Femur (tissue), 1 donor: ENCODE measurements at regions not wholly inside any gene's neighbourhood (a gene's known extent, or its start where the extent isn't known, plus 50 kb on each side); places are given as distances from the start of the nearest gene placed in this dataset.
"Not testable (repeated sequence)": the region's sequence is repeated elsewhere in the genome, so short reads cannot be mapped to it uniquely, and the experiment has no call there.

Source experiments
- DNase-seq: peaks from one replicate; pipeline ENCODE4 v3.0.0-alpha.2; 2017

DNA sequence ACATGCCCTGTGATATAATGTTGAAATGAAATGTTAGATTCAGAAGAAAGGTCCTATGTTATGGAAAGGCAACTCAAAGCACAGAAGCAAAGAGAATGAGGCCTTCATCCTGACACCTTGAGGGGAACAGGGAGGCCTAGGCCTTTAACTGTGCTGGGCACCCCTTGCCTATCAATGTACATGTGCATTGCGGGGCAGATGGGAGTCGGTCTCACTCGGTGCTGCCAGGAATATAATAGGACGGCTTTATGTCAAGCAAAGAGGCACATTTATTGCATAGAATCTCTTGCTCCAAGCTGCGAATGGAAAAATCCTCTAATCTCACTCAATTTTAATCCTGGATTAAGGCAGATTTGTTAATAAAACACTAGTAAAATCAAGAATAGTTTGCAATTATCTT is 301.0 kb upstream of the SOX14 start:
- no peak for DNase-seq

DNA sequence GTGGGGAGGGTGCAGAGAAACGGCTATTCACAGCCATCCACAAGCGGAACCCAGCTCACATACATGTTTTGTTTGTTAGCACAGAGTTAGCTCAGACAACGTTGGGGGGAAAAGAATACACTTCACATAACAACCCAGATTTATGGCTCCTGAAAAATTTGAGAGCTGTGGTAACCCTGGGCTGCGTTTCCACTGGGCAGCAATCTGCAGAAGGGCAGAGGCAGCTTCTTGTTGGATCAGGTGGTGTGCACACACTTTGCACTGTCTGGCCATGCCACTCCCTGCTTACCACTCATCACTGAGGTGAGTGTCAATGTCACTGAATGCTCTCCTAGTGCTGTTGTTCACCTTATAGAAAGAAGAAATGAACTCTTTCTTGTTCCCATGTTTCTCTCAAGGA is 299.8 kb upstream of the SOX14 start:
- no peak for DNase-seq

DNA sequence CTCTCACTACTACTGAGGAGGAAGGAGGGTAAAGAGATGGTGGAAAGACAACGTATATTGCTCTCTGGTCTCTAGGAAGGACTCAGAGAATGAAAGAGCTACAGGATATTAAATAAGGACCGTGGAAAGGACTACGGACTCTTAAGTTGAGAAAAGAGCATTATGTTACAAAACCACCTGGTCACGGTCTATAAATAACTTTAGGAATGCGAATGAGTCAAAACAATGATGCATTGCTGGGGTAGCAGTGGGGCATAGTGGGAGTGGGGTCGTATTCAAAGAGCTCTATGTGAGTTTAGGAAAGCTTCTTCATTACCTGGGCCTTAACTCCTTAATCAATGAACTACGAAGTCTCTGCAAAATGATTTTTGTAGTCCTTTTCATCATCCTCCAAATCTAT is 295.7 kb upstream of the SOX14 start:
- DNase-seq: no peak

DNA sequence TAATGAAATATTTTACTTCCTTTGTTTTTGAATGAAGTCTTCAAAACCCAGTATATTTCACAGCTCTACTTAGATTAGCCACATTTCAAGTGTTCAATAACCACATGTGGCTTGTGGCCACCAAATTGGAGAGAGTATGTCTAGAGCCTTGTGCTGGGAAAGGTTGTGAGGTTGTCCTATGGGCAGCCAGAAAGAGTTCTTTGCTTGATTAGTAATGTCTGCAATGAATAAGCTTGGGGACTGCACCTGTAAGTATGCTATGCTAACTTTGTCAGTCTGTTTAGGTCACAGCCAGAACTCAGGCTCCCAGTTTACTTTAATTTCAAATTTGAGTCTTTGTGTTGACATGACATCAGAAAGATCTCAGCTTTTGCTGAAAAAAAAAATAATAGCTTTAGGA is 294.9 kb upstream of the SOX14 start:
- DNase-seq: no peak

DNA sequence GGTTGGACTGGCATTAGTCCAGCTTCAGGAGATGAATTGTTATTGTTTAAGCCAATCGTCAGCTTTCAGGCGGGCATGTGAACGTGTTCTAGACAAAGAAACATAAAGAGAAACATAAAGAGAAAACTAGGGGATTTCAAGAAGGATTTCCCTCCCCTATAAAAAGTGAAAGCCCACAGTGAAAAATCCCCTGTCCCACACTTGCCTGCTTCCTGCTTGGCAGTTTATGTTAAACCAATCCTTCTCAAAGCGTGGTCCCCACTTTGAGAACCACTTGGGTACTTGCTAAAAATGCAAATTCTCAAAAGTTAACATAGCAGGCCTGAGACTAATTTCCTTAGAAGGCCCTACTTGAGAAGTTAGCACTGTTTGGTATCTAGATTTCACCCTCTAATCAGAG is 293.0 kb upstream of the SOX14 start:
- no peak for DNase-seq

DNA sequence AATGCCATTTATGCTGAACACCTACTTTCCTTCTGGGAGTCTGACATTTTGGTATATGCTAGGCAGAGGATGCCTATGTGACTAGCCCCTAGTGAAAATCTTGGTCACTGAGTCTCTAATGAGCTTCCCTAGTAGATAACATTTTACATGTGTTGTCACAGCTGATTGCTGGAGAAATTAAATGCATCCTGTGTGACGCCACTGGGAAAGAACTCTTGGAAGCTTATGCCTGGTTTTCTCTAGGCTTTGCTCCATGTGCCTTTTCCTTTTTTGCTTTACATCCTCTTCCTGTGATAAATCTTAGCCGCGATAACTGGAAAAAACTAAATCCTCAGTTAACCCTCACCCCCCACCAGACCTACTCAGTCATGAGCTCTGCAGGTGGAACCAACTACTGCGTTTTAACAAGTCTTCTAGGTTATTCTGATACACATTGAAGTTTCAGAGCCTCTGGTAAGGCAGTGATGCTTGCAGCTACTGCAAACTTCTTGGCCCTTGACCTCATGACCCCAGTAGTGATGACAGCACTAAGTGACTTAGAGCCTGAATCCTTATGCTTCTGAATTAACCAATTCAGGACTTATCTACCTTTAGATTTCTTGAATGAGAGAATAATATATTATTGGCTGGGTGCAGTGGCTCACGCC is 292.4 kb upstream of the SOX14 start:
- DNase-seq: no peak

DNA sequence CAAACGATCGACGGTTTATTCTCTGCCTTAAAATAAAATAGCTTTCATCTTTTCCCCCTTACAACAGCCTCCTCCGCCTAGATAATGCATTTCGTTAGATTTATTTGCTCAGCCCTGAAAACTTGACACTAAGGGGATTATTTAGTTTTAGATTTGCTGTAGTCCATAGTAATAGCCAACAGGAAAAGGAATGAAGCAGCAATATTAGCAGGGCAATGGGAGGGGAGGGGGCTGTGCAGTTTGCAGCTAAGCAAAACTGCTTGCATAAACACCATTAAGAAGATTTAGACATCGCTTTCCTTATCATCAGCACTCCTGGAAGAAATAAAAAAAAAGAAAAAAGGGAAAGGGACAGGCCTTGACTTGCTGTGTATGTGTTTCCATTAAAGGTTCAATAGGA is 286.5 kb upstream of the SOX14 start:
- DNase-seq: no peak

DNA sequence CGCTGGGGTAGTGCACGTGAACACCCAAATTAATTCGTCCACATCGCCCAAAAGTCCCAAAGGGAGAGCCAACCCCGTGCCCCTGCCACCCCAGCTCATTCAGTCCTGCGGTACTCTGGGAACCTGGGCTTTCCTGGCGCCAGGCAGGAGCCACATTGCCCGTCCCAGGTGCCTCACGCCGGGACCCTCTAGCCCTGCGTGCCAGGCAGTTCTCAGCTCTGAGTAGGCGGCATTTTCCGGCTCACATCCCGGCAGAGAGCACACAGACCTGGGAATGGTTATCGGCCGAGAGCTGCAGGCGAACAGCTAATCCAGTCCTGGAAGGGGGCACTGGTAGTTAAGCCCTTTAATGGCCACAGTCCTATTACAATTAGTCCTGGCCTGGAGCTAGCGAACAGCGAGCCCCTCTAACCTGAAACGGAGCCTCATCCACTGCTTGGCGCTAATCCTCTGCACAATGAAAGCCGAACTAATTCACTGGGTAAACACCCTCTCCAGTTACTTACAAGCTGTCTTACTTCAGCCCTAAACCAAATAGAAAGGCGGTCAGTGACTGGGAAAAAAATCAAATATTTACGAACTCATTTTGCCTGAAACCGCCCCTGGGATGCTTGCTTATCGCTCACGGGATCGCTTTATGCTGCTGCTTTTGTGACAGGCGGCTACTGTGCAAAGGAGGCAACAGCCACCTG is 254.6 kb upstream of the SOX14 start:
- DNase-seq: no peak

DNA sequence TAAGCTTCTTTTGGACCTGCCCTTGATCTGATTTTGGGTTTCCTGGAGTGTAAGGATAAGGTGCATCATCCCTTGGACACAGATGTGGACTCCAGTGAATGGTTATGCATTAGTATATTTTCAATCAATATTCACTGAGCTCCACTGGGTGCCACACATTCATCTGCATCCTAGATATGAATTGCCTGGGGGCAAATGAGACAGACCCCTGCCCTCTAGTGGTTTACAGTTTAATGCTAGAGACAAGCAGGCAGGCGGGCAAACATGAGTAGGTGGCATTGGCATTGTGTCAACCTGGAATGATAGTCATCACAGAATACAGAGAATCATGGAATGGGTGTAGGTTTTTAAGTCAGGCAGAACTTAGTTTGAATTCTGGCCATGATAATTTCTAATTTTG is 252.5 kb upstream of the SOX14 start:
- no peak for DNase-seq

DNA sequence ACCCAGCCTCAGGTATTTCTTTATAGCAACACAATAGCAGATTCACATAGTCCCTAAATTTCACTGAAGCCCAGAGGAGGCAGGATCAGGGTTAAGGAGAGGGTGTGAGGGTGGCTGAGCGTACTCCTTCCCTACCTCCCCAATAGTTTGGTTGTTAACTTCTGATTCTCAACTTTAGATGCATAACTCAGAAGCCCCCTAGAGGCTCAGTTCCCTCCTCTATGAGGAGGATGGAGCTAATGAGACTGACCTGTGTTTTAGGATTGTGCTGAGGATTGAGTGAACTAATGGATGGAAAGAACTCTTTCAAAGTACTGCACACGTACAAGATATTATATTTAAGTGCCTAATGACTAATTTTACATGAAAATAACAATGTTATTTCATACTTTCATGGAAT is 249.3 kb upstream of the SOX14 start:
- DNase-seq: no peak

DNA sequence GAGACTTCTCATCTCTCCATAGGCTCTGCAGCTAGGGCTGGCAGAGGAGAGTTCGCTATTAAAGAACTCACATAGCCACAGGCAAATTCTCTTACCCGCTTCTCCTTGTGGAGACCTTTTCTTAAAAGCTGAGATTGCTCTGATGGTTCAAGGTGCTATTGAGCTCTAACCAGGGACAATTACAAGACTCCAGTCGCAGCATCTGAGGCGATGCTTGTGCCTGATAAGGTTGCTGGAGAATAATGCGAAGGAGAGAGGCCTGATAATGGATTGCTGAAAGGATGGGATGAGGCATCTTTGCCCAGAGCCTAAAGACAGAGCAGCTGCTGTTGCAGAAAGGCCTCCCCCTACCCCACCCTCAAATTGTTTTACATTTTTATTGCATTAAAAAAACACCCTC is 244.5 kb upstream of the SOX14 start:
- DNase-seq: no peak

DNA sequence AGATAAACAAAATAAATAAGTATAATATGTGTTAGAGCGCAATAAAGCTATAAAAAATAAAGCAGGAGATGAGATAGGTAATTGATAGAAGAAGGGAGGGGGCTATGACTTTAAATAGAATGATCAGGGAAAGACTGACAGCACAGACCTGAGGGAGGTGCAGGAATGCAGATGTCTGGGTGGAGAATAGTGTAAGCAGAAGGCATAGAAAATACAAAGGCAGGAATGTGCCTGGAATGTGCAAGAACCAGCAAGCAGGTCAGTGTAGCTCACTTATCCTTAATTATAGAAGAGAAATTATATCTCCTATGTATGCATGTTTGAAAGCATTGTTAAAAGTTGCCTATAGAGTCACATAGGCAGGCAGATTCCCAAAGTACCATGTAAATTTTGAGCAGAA is 239.4 kb upstream of the SOX14 start:
- no peak for DNase-seq

DNA sequence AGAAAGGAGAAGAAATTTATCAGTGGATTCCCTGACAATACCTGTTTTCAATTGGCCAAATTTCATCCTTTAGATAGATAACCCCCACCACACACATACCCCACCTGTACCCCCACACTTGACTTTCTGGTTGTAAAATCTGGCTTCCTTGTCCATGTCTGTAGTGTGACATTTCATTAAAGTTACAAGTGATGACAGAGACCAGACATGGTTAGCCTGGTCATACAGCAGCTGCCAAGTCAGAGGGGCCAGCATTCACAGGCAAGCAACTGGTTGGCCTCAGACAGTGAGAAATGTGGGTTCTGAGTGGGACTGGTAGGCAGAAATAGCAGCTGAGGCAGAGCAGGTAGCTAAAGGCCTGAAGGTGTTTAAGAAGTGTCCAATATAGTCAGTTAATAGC is 238.6 kb upstream of the SOX14 start:
- DNase-seq: no peak

DNA sequence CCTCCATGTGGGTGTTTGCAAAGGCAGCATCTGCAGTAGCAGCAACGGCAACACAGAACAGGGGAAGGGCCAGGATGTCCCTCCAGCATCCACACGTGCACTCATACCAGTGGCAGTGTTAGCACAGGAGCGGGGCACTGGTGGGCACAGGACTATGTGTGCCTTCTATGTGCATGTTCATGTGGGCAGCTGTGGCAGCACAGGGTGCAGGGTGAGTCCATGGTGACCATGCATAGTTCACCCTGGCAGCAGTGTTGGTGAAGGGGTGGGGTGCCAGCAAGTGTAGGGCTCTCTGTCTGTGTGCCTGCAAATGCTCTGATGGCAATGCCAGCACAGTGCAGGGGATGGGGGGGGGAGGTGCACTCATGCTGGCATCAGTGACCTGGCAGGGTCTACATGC is 222.1 kb upstream of the SOX14 start:
- DNase-seq: no peak

DNA sequence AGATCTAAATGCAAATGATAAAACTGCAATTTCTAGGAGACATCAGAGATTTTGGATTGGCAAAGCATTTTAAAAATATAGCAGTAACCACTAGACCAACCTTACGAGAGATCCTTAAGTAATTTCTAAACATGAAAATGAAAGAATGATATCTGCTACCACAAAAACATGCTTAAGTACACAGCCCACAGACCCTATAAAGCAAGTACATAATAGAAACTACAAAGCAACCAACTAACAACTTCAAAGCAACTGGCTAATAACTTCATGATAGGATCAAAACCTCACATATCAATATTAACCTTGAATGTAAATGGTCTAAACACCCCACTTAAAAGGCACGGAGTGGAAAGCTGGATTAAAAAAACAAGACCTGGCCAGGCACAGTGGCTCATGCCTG is 209.9 kb upstream of the SOX14 start:
- DNase-seq: no peak

DNA sequence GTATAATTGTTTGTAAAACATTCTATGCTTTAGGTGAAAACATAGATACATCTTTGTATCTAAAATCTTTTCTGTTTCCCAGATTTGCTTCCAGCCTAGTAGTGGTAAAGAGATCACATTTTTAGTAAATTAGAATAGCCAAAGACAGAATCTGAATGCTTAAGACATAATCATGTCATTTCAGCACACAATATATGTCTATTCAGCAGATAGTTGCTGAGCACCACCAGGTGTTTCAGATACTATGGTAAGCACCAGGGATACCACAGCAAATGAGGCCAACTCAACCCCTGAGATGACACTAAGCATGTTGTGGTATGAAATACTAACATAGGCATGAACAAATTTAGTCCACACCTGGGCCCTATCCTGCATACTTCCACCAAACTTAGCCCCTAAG is 195.2 kb upstream of the SOX14 start:
- no peak for DNase-seq

DNA sequence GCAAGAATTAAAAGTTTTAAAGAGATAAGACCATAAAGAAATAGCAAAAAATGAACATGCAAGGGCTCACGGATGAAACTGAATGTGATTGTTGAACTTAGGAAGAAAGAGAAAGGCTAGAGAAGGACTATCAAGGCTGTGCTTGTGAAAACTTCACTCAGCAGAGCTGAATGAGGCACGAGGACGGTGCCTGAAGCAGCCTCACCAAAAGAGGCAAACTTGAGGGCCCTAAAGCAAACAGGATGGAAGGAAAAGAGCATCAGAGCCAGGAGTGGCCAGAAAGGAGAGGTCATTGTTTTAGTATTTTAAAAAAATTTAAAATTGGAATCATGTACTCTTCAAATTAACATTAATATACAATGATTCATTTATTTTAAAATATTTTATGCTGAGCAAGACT is 191.2 kb upstream of the SOX14 start:
- no peak for DNase-seq

DNA sequence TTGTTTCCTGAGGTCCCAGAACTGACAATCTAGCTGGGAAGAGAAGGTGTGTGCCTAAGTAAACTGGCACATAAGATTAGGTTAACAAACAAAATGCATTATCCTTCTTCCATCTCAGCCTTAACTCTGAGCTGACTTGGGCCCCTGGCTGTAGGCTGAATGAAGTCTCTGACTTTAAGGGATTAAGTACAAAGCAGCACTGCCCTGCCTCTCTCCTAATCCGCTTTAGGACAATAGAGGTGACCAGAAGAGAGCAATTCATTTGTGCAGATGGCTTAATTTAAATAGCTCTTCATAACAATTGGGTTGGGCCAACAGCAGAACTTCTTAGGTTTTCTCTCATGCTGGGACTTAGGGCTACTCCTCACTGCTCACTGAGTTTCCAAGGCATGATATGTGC is 181.6 kb upstream of the SOX14 start:
- no peak for DNase-seq

DNA sequence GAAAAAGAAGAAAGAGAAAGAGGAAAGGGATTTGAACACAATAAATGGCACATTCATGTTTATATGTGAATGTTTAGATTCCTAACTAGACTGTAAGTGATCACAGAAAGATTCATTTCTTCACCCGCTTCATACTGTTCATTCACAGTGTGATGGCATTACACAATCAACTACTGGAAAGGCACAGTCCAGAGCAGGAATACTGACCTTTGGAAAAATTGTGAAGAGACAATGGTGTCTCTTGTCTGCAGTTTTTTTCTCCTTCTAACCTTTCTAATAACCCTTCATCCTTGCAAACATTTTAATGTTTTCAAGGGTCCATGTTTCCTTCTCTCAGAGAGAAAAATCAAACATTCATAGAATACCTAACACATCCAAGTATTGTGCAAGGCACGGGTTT is 180.9 kb upstream of the SOX14 start:
- no peak for DNase-seq

DNA sequence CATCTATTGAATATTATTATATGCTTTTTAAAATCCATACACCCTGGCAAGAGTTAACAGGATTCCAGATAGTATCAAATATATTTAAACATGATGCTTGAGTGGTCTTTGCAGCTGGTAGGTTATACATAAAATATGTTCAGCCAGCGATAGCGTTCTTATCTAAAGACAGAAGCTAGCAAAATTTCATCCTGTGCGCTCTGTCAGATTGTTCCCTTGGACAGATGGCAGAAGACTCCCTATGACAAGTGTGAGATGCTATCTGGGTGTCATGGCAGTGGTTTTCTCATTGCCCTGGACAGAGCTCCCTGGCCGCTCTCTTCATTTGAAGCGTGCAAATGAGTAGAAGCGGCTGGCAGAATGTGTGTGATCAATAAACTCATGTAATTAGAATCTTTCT is 175.2 kb upstream of the SOX14 start:
- DNase-seq: no peak

DNA sequence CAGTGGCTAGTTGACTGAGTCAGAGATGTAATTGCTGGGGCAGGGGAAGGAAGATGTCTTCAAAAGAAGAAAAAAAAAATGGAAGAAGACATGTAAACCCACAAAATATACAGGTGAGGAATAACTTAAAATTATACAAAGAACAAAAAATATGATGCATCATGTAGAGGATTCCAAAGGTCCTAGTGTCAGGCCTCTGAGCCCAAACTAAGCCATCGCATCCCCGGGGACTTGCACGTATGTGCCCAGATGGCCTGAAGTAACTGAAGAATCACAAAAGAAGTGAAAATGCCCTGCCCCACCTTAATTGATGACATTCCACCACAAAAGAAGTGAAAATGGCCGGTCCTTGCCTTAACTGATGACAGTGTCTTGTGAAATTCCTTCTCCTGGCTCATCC is 168.7 kb upstream of the SOX14 start:
- not testable (repeated sequence) for DNase-seq

DNA sequence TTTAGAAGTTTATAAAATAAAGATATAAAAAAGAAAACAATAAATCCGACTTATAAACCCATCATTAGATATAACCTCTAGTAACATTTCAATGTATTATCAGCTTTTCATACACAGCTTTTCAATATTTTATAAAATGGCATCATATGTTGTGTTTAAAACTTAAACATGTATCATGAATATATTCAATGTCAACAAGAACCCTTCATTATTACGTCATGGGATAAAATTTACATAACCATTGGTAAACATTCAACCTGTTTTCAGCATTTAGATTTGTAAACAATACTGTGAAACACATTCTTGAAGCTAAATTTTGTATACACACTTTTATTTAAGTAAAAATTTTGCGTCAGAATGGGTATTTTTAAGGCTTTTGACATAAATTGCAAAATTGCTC is 153.4 kb upstream of the SOX14 start:
- DNase-seq: no peak

DNA sequence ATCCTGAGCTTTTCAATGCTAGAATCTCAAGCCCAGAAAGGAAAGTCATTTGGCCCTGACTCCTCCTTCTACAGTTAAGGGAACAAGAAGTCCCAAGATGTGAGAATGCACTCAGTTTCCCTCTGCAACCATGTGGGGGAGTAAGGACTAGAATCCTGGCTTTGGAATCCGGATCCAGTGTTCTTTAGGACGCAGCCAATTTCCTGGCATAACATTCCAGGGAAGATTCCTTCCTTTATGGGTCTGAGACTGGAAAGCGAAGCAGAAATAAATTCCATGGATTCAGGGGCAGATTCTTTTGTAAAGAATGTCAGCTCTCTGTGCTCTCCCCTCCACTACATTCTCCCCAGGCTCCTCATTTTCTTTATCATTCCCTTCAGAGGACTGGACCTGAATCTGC is 151.8 kb upstream of the SOX14 start:
- DNase-seq: no peak

DNA sequence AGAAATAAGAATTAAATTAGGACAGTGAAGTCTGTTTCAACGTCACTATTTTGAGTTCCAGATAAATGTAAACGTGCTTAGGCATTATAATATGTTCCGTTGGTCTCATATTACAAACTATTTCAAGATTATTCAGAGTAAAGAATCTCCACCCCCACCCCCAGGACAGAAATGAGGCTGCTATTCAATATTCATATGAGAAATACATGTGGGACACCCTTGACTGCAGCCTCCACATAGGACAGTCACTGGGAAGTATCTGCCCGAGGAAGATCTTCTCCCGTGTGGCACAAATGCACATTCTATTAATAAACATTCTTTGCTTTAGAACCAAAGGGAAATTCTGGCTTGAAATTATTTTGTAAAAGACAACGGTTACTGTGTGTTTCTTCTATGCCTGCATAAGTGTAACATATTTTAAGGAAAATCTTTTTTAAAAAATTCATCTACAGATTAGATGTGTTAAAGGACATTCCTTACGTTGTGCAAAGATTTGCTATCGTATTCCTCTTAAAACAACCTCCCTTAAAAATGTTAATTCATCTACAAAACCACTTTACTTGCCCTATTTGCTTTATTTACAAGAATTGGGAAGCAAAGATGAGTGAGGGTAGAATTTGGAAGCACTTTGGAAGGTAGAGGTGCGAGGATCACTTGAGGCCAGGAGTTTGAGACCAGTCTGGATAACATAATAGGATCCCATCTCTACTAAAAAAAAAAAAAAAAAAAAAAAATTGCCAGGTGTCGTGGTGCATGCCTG is 148.3 kb upstream of the SOX14 start:
- no peak for DNase-seq
